ENCODE measurements at regions not wholly inside any gene's neighbourhood (a gene's known extent, or its start where the extent isn't known, plus 50 kb on each side); places are given as distances from the start of the nearest gene placed in this dataset.

DNA sequence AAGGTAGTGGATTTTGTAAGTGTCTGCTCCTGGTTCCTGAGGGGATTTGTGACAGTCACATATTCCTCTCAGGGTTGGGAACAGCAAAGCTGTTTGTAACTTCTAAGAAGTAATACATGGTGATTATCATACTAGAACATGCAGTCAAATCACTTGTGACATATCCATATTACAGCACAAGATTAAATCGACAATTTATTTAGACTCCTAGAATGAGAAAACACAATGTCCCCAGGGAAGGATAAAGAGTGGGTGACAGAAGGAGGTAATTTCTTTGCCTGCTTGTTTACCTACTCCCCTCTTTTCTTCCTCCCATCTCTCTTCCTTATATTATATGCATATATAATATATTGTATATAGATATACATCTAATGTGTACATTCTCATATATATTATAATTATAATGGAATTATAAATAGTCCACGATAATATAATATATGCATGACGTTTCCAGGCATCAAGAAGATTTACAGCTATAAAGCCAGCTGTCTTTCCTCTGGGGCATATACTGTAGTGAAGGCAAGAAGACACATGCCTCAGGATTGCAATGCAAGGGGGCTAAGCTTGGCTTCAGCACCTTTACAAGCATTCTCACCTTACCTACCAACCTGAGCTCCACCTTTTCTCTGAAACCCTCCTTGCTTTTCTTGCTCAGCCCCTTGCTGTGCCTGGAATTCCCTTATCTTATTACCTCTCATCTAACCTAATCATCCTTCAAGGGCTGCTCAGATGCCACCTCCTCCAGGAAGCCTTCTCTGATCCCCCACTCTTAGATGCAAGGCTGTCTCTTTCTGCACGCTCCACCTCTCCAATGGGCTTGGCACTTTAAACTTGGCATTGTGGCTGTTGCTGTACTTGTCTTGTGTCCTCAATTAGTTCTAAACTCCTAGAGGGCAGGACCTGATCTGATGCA lies 73.1 kb upstream of the PIAS1 start:
- no peak for DNase-seq

DNA sequence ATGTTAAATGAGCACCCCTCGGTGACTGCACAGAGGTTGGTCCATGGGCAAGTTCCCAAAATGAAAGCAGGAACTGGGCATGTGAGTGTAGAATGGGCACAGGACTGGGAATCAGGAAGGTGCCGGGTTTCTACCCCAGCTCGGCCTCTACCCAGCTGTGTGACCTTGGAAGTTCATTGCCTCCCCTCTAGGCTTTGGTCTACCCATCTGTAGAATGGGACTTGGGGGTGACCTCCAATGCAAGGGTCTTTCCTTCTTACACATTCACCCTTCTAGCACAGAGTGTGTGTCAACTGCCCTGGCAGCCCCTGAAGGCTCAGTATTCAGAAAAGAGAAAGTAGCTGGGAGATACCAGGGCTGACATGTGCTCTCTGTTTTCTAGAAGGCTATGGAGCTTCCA lies 72.3 kb upstream of the PIAS1 start:
- DNase-seq: no peak

DNA sequence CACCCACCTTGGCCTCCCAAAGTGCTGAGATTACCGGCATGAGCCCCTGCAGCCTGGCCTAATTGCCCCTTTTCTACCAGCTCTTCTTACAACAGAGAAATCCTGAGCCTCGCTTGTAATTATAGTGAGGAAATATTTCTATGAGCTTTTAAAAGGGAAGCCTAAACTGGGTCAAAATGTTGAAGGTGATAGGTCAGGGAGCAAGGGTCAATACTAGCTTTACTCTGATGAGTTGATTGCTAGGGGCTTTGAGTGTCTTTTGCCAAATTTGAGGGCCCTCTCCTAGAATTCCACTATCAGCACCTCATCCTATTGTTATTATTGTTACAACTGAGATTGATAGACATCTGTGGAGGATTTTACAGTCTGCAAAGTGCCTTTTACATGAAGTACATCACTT lies 62.4 kb upstream of the PIAS1 start:
- no peak for DNase-seq

DNA sequence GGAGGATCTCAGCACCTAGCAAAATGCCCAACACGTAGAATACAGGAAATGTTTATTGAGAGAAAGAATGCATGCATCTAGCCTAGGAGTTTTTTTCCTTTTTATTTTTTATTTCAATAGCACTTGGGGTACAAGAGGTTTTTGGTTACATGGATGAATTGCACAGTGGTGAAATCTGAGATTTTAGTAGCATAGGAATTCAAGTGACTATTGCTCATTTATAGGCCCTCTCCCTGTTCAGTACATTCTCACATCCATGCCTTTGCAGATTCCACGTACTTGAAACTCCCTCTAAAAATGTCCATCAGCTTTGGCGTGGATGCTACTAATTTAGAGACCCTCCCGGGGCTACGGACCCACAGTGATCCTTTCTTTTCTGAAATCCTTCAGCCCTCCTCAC lies 61.7 kb upstream of the PIAS1 start:
- DNase-seq: no peak

DNA sequence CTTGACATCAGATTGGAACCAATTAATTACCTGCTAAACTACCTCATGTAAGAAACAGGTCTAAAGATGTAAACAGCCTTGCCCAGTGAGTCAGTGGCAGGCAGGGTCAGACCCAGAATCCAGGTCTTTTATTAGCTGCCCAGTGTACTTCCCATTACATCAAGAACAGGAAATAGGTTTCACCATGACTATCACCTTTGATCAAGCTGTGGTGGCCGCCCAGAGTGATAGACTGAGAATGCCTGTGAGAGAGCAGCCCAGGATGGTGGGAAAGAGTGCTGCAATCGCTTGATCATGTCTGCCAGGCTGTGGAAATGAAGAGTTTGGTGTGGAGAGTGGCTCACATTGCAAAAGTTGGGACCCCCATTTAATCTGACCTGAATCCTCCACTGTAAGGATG lies 61.3 kb upstream of the PIAS1 start:
- DNase-seq: no peak

DNA sequence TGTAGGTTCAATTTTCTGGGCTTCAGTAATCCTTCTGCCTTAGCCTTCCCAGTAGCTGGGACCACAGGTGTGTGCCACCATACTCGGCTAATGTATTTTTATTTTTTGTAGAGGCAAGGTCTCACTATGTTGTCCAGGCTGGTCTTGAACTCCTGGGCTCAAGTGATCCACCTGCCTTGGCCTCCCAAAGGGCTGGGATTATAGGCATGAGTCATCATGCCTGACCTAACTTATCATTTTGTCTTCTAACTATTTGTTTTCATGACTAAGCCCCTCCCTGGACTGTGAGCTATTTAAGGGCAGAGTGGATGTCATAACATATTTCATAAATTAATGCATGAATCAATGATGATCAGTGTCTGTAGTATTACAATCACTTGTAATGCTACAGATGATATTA lies 56.1 kb upstream of the PIAS1 start:
- no peak for DNase-seq

DNA sequence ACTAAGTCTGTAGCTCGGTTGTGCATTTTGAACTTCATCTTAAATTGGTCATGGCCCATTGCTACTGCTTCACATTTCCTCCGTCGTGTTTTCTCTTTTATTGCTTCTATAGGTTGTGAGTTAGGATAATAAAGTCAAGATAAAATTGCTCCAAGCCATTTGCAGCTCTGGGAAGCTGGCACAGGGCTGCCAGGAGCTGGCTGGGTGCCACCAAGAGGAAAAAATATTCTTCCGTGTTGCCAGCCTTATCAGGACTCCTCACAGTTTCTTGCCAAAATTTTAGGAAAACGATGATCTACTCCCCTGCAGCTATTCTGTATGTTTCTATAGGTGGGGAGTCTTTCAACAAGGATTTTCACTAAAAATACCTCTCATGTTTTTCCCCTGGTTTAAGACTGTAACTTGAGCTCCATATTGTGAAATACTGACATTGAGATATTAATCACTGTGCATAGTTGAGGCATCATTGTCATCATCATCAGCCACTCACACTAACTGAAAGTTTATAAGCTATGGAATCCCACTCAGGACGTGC lies 55.4 kb upstream of the PIAS1 start:
- no peak for DNase-seq

DNA sequence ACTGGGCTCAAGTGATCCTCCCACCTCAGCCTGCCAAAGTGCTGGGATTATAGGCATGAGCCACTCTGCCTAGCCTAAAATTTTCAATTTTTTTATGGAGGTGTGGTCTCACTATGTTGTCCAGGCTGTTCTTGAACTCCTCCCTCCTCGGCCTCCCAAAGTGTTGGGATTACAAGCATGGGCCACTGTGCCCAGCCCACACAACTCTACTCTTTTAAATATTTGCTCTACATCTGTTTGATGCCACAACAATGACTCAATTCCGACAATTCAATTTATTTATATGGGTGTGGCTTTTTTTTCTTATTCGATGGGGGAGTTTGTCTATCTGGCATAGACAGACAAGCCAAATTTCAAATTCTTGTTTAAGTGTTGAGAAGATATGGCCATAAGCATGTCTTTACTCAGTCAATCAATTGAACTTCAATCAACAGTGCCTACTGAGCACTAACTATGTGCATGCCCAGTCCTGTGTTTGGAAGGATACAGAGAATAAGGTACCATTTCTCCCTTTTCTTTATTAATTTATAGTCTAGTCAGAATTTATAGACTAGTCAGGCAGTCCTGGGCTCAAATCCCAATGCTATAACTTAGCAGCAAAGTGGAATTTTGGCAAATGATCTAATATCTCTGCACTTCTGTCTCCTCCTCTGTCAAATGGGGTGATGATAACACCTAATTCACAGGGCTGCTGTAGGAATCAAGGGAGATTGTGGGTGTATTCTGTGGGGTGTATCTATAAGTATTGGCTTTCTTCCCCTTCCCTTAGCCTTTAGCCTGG lies 54.6 kb upstream of the PIAS1 start:
- no peak for DNase-seq

DNA sequence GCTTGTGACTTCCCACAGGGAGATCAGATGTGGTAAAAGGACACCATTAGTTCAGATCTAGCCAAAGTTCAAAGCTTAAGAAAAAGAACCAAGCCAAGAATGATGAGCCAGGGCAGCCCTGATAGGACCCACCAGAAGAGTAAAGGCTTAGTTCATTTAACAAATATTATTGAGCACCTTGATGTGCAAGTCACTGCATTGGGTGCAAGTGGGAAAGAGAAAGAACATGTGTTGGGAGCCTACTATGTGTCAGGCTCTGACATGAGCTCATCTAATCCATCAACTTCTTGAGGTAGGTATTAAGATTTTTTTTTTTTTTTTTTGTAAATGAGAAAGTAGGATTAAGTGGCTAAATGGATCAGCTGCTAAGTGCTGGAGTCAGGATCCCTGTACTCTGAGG lies 53.4 kb upstream of the PIAS1 start:
- DNase-seq: no peak

DNA sequence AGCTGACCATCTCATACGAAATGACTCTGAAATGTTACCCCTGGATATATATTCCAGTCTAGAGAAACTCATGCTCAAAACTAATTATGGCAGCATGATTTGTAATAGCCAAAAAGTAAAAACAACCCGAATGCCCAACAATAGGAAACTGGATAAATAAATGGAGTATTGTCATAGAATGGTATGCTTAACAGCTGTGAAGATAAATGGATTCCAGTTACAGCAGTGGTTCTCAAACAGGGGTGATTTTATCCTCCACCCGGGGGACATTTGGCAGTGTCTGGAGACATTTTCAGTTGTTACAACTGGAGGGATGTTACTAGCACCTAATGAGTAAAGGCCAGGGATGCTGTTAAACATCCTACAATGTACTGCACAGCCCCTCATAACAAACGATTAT lies 52.3 kb upstream of the PIAS1 start:
- DNase-seq: no peak

DNA sequence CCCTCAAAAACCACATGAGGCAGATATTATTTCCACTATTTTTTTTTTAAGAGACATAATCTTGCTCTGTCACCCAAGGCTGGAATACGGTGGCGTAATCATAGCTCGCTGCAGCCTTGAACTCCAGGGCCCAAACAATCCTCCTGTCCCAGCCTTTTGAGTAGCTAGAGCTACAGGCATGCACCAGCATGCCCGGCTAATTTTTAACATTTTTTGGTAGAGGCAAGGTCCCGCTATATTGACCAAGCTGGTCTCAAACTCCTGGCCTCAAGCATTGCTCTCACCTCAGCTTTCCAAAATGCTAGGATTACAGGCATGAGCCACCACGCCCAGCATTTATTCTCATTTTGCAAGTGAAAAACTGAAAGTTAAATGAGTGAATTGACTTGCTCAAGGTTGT lies 50.8 kb upstream of the PIAS1 start:
- DNase-seq: no peak

All from right lung (tissue), 2 donors.